Stimulated activated naive B cell treated with anti-CD40 and anti-IgM and Interleukin-4, amounts not matched to agents 10 μg/mL and 1 μg/mL and 100 μg/mL, for 72 hours (primary cell): ENCODE measurements at regions not wholly inside any gene's neighbourhood (a gene's known extent, or its start where the extent isn't known, plus 50 kb on each side); places are given as distances from the start of the nearest gene placed in this dataset.
"Not testable (repeated sequence)": the region's sequence is repeated elsewhere in the genome, so short reads cannot be mapped to it uniquely, and the experiment has no call there.

Experiments
- ATAC-seq, 2 donors: fragments of 150-1000 bp; cut with Tn5 transposase; replicated peaks; 2 replicates each; pipeline ENCODE4 v1.10.0; 2021; ENCODE audit warnings: moderate library complexity in 1 of 2
- DNase-seq: peaks from one replicate; pipeline ENCODE4 v3.0.0; 2021
- H3K27ac Mint-ChIP-seq: one replicate; pipeline ENCODE4 v1.8.0; 2022; ENCODE audit warnings: mild to moderate bottlenecking, mixed read lengths
- H3K27me3 Mint-ChIP-seq, 2 donors: one replicate each; pipeline ENCODE4 v1.8.0; 2022; ENCODE audit warnings: mixed read lengths in 2 of 2
- H3K36me3 Mint-ChIP-seq, 2 donors: one replicate each; pipeline ENCODE4 v1.8.0; 2022; ENCODE audit warnings: mixed read lengths in 2 of 2, mild to moderate bottlenecking in 1 of 2
- H3K4me1 Mint-ChIP-seq, 2 donors: one replicate each; pipeline ENCODE4 v1.8.0; 2022; ENCODE audit warnings: mixed read lengths in 2 of 2, mild to moderate bottlenecking in 1 of 2
- H3K4me3 Mint-ChIP-seq, 2 donors: one replicate each; pipeline ENCODE4 v1.8.0; 2022; ENCODE audit warnings: mild to moderate bottlenecking in 2 of 2, mixed read lengths in 2 of 2, moderate library complexity in 1 of 2
- H3K9me3 Mint-ChIP-seq, 2 donors: one replicate each; pipeline ENCODE4 v1.8.0; 2022; ENCODE audit warnings: mixed read lengths in 2 of 2, mild to moderate bottlenecking in 1 of 2

DNA sequence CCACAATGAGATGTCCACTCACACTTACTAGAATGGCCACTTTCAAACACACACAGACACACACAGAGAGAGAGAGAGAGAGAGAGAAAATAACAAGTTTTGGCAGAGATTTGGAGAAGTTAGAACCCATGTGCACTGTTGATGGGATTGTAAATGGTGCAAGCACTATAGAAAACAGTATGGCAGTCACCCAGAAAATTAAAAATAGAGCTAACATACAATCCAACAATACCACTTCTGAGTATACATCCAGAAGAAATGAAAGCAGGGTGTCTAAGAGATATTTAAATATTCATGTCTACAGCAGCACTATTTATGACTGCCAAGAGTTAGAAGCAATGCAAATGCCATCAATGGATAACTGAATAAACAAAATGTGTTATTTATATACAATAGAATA lies 359.9 kb upstream of the COX7C start:
- ATAC-seq: no peak
- no peaks in the 10 kb centered on the region for H3K36me3 Mint-ChIP-seq

DNA sequence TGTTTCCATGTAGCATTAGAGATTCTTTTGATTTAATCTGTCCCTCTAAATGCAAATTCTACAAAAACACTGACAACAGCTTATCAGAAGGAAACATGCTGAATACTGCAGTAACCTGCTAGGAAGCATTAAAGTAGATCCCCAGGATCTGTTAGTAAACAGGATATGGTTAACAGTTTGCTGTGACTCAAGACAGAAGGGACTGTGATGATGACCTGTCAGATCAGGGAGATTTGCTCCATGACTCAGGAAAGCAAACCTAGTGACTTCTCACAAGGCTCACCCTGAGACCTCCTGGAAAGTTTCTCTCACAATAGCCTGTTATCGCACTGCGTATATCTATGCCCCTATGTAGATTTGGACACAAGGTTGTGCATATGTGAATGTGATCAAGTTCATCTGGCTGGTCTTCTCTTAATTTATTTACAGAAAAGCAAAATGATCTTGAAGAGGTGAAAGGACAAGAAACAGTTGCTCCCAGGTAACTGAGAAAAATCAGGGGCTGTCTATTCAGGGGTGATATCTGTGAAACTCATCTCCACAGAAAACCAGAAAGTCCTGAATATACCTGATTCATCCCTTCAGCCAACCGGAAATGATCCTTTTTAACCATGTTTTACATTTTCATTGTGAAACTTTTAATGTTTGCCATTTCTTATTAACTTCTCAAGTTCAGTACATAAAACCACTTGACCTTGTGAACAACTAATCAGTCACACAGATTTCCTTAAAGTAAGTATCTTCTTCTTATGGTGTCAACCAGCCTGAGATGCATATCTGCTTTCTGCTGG lies 333.1 kb upstream of the COX7C start:
- not testable (repeated sequence) for ATAC-seq, H3K27ac Mint-ChIP-seq, H3K9me3 Mint-ChIP-seq, H3K36me3 Mint-ChIP-seq, H3K4me3 Mint-ChIP-seq, DNase-seq, H3K27me3 Mint-ChIP-seq, H3K4me1 Mint-ChIP-seq

More for the DNA sequence above, 359.9 kb upstream of the COX7C start:
- Mint-ChIP-seq H3K4me3 (no peak overlapping the region), H3K4me1 (no peaks in the 10 kb centered on the region), H3K27ac (no peak overlapping the region), H3K9me3 (peaks cover 1 to 4% of the 10 kb centered on the region in 2 donors), H3K27me3 (no peaks in the 10 kb centered on the region)
- no peak for DNase-seq

DNA sequence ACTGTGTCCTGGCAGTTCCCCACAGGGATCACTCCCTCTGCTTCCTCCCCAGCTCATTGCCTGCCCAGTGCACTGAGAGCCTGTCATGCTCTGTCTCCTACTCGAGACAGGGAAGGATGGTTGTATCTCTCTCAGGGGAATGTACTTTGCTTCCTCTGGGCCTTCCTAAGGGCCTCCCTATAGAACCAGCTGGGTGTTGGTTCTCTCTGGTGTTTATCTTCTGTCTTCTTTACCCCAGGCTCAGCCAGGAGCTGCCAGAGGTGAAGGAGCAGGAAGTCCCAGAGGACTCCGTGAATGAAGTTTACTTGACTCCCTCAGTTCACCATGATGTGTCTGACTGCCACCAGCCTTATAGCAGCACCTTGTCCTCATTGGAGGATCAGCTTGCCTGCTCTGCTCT lies 330.3 kb upstream of the COX7C start:
- ATAC-seq, DNase-seq, H3K4me1 Mint-ChIP-seq, H3K27ac Mint-ChIP-seq, H3K4me3 Mint-ChIP-seq, H3K9me3 Mint-ChIP-seq, H3K36me3 Mint-ChIP-seq, H3K27me3 Mint-ChIP-seq: not testable (repeated sequence)

DNA sequence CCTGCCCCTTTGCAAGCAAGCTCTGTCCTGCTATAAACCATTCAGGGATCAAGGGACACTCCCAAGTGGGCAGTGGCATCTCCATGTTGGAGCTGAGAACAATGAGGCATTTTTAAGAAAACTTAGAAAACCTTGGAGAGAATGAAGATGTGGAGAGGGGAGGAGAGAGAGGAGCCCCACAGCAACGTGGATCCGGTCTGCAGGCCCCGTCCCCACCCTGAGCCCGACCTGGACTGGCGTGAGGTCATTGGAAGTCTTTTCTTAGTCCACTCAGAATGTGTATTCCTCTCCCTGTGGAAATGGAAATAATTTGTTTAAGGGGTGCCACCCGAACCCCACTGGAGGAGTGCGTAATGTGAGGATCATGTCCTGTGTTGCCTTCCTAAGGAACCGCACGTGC lies 328.0 kb upstream of the COX7C start:
- H3K27me3 Mint-ChIP-seq, H3K36me3 Mint-ChIP-seq, DNase-seq, H3K9me3 Mint-ChIP-seq, H3K4me1 Mint-ChIP-seq, H3K4me3 Mint-ChIP-seq, ATAC-seq, H3K27ac Mint-ChIP-seq: not testable (repeated sequence)

DNA sequence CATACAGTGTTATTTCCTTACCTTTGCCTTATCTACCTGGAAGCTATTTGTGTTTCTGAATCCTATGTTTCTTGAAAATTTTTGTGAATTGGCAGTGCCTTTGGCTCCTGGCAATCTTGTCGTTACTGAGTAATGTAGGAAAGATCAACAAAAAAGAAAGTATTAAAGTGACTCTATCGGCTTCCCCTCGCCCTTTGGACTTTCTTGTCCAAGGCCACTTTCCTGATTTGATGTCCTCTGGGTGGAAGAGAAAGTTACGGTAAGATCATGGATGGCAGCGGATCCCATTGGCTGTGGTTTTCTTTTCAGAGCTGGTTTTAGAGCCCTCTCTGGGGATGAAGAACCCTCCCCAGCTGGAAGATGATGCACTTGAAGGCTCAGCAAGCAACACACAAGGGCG lies 324.9 kb upstream of the COX7C start:
- H3K9me3 Mint-ChIP-seq, ATAC-seq, H3K4me3 Mint-ChIP-seq, H3K4me1 Mint-ChIP-seq, H3K36me3 Mint-ChIP-seq, DNase-seq, H3K27ac Mint-ChIP-seq, H3K27me3 Mint-ChIP-seq: not testable (repeated sequence)

DNA sequence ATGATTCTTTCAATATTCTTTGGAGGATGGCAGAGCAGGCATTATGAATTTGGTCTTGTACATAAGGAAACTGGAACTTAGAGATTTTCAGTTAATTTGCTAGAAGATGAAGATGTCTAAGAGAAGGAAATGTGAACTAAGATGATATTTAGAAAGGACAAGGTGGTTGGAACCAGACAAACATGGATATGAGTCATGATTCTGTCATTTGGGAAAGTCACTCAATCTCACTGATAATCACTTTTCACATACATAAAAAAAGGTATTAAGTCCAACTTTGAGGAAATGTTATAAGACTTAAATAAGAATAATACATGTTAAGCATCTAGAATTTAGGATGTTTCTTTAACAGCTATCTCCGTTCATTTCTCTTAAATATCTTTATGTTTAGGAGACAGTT lies 315.1 kb upstream of the COX7C start:
- not testable (repeated sequence) for DNase-seq, H3K27me3 Mint-ChIP-seq, H3K4me3 Mint-ChIP-seq, H3K9me3 Mint-ChIP-seq, H3K36me3 Mint-ChIP-seq, H3K27ac Mint-ChIP-seq, H3K4me1 Mint-ChIP-seq, ATAC-seq

DNA sequence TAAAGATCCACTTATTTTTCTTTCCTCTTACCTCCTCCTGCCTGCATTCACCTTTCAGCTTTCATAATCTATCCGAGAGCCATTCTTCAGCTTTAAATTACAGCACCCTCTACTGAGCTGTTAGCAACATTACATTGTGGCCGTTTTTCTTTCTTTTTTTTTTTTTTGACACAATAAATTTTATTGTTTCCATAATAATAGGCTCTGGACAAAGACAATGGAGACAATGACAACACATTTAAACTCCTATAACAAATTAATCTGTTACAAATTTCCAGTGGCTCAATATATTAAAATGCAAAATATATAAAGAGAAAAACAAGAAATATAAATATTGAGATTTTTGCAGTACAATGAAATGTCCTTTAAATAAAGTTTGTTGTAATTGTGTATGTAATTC lies 312.7 kb upstream of the COX7C start:
- H3K27me3 Mint-ChIP-seq, H3K9me3 Mint-ChIP-seq, H3K36me3 Mint-ChIP-seq, H3K27ac Mint-ChIP-seq, H3K4me1 Mint-ChIP-seq, DNase-seq, H3K4me3 Mint-ChIP-seq: not testable (repeated sequence)
- peak; percentile 38 to 39 for ATAC-seq

DNA sequence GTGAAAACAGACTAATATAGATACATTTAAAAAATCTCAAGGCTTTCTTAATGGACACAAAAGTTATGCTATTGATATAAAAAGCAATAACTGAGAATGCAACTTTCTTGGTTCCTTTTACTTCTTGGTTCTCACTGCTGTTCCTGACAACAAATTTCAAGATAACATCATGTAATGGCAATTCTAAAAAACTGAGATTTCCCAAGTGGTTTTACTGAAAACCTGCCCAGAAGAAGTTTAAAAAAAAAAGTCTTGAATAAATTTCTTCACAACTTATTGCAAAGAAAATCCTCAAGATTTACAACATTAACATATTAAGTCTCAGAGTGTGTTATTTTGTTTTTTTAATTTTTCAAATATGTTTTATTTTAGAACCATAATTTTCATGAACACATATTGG lies 302.8 kb upstream of the COX7C start:
- DNase-seq (no peak), ATAC-seq (no peak)
- no peak overlapping the region for H3K27ac Mint-ChIP-seq
- no peak overlapping the region for H3K4me3 Mint-ChIP-seq
- no peaks in the 10 kb centered on the region for H3K27me3 Mint-ChIP-seq
- H3K4me1 Mint-ChIP-seq: no peaks in the 10 kb centered on the region
- no peaks in the 10 kb centered on the region for H3K36me3 Mint-ChIP-seq
- H3K9me3 Mint-ChIP-seq: peaks cover 6 to 7% of the 10 kb centered on the region in 2 donors

DNA sequence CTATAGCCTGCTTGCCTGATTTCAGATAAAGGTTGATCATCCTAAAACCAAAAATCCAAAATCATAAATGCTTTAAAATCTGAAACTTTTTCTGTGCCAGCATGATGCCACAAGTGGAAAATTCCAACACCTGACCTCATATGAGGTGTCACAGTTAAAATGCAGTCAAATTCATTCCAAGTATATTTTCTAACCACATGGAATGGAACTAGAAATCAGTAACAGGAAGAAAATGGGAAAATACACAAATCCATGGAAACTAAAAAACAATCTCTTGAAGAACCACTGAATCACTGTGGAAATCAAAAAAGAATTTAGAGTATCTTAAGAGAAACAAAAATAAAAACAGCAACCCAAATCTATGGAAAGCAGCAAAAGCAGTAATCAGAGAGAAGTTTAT lies 297.5 kb upstream of the COX7C start:
- Mint-ChIP-seq H3K27ac (no peak overlapping the region), H3K4me3 (no peak overlapping the region), H3K4me1 (no peaks in the 10 kb centered on the region), H3K9me3 (peaks cover 0 to 2% of the 10 kb centered on the region in 2 donors), H3K27me3 (no peaks in the 10 kb centered on the region), H3K36me3 (no peaks in the 10 kb centered on the region)
- DNase-seq: no peak
- no peak for ATAC-seq

DNA sequence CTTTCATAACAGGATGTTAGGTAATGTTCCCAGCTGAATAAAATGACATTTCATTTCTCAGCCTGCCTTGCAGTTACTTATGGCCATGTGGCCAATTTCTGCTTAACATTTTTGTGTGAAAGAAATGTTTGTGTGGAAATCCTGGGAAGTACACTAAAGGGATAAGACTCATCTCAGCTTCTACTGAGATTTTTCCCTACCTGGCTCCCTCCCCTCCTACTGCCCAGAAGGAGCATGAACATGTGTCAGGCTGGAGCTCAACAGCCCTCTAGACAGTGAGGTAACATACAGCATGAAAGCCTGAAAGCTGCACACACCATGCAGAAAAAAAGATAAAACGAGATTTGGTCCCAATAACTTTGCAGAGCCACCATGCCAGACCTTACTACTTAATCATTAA lies 288.4 kb upstream of the COX7C start:
- no peak for DNase-seq
- Mint-ChIP-seq H3K4me3 (no peak overlapping the region), H3K27me3 (no peaks in the 10 kb centered on the region), H3K27ac (no peak overlapping the region), H3K9me3 (no peaks in the 10 kb centered on the region), H3K36me3 (no peaks in the 10 kb centered on the region), H3K4me1 (no peaks in the 10 kb centered on the region)
- ATAC-seq: no peak

DNA sequence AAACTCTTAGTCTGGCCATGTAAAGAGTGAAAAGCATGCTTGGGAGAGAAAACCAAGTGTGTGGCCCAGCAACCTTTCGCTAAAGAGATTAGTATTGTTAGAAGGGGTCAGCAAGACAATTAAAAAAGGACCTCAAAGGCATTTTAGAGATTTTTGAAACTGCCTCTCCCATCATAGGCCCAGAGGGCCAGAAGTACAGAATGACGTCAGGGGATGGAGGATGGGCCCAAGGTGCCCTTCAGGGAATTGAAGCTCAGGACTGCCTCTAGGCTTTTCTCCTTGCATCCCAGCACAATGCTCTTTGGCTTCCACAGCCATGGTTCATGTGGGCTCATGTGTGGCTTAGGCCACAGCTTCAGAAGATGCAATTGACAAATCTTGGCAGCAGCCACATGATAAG lies 287.0 kb upstream of the COX7C start:
- DNase-seq (no peak), ATAC-seq (peak in 1 of 2 donors; percentile 29)
- no peaks in the 10 kb centered on the region for H3K36me3 Mint-ChIP-seq
- no peaks in the 10 kb centered on the region for H3K27me3 Mint-ChIP-seq
- H3K9me3 Mint-ChIP-seq: no peaks in the 10 kb centered on the region
- H3K27ac Mint-ChIP-seq: no peak overlapping the region
- no peaks in the 10 kb centered on the region for H3K4me1 Mint-ChIP-seq
- H3K4me3 Mint-ChIP-seq: no peak overlapping the region

DNA sequence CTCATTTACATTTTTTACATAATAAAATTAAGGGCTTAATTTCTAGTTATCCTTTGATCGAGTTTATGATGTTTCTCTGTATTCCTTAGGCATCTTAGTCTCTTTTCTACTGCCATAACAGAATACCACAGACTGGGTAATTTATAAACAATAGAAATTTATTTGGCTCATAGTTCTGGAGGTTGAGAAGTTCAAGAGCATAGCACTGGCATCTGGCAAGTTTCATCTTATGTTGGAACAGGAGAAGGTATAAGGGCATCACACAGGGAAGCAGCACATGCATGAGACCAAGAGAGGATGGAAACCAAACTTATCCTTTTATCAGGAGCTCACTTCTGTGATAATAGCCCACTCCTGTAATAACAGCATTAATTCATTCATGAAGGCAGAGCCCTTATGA lies 284.9 kb upstream of the COX7C start:
- Mint-ChIP-seq H3K27me3 (no peaks in the 10 kb centered on the region), H3K4me1 (no peaks in the 10 kb centered on the region), H3K36me3 (no peaks in the 10 kb centered on the region), H3K4me3 (no peak overlapping the region), H3K27ac (no peak overlapping the region), H3K9me3 (no peaks in the 10 kb centered on the region)
- ATAC-seq (no peak), DNase-seq (no peak)

DNA sequence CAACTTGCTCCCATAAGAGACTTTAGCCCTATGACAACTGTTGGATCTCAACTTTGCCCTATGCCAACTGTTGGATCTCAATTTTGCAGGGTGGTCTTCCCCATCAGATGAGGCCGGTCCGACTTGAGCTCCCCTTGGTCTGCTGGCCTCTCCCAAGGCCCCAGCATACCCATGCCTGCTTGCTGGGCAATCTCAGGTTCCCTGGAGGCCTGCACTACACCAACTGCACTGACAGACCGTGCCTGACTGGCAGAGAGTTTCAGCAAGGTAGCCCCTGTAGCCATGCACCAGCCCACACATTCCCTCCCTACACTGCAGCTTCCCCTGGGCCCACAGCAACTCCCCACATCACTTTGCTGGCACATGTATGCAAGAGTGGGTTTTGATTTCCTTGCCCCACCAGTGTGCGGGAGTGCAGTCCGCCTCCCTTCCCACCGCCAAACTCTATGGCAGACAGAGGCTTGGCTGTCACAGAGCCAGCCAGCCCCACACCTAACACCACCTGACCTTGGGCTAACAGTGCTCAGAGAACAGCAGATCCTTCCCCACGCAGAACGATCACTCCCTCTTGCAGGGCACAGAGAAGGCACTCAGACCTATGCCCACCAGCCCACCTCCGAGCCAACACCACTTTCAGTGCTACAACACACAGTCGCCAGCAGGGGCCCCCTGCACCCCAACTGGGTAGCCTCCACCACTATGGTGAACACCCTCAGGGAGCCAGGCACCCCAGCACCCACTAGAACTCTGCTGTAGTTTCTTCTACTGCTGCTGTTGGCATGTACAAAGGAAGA lies 279.9 kb upstream of the COX7C start:
- no peak overlapping the region for H3K4me3 Mint-ChIP-seq
- no peak overlapping the region for H3K27ac Mint-ChIP-seq

DNA sequence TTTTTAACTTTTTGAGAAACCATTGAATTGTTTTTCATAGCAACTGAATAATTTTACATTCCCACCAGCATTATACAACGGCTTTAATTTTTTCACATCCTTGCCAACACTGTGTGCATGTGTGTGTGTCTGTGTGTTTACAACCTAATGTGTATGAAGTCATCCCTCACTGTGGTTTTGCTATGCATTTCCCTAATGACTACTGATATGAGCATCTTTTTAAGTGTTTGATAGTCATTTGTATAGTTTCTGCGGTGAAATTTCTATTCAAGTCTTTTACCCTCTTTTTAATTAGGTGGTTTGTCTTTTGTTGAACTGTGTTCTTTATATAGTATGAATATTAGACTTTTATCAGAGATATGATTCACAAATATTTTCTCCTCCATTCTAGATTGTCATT lies 263.1 kb upstream of the COX7C start:
- Mint-ChIP-seq H3K27me3 (no peaks in the 10 kb centered on the region), H3K36me3 (no peaks in the 10 kb centered on the region), H3K9me3 (no peaks in the 10 kb centered on the region), H3K27ac (no peak overlapping the region), H3K4me1 (no peaks in the 10 kb centered on the region), H3K4me3 (no peak overlapping the region)
- no peak for DNase-seq
- no peak for ATAC-seq

More for the DNA sequence above, 279.9 kb upstream of the COX7C start:
- Mint-ChIP-seq H3K9me3 (no peaks in the 10 kb centered on the region), H3K36me3 (no peaks in the 10 kb centered on the region), H3K4me1 (no peaks in the 10 kb centered on the region), H3K27me3 (no peaks in the 10 kb centered on the region)
- ATAC-seq (no peak), DNase-seq (no peak)

DNA sequence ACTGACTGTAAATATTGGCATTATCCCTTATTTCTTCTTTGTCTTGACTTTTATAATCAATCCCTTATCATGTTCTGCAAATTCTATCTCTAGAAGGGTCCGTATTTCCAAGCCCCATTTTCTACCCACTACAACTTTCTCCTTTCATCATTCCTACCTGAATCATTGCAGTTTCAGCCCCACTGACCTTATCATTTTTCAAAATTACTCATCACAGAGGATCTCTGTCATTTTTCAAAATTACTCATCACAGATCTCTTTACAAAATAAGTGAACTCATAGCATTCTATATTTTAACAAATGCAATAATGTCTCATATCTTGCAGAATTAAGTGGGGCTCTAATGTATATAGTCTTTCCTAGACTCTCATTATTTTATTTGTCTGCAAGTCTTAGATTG lies 256.9 kb upstream of the COX7C start:
- Mint-ChIP-seq H3K4me3 (no peak overlapping the region), H3K4me1 (no peaks in the 10 kb centered on the region), H3K27ac (no peak overlapping the region), H3K36me3 (no peaks in the 10 kb centered on the region), H3K9me3 (no peaks in the 10 kb centered on the region), H3K27me3 (no peaks in the 10 kb centered on the region)
- no peak for ATAC-seq
- DNase-seq: no peak
